Urinary bladder (tissue), 3 donors: ENCODE measurements at regions not wholly inside any gene's neighbourhood (a gene's known extent, or its start where the extent isn't known, plus 50 kb on each side); places are given as distances from the start of the nearest gene placed in this dataset.

Experiments
- DNase-seq: peaks from one replicate; pipeline ENCODE4 v3.0.0-alpha.2; 2015; ENCODE audit errors: extremely low spot score
- H3K27ac ChIP-seq: one replicate; pipeline ENCODE4 v1.5.1; 2013; ENCODE audit warnings: low read depth, mild to moderate bottlenecking, moderate library complexity
- H3K36me3 ChIP-seq: one replicate; pipeline ENCODE4 v1.6.1; 2013; ENCODE audit warnings: mild to moderate bottlenecking, moderate library complexity; ENCODE audit not compliant: insufficient read depth
- H3K4me1 ChIP-seq: one replicate; pipeline ENCODE4 v1.6.1; 2013; ENCODE audit warnings: mild to moderate bottlenecking, moderate library complexity; ENCODE audit not compliant: insufficient read depth
- H3K4me3 ChIP-seq: one replicate; pipeline ENCODE4 v1.5.1; 2013; ENCODE audit warnings: low read depth, low read length
- WGBS: extraction: QIAGEN DNeasy Blood & Tissue Kit; methylation state at CpG from one replicate; pipeline ENCODE4 v1.1.7; 2013; 5-methylcytosine and 5-hydroxymethylcytosine counted together
- donor health status: healthy with polysubstance abuse.
- donor health status: healthy.

DNA sequence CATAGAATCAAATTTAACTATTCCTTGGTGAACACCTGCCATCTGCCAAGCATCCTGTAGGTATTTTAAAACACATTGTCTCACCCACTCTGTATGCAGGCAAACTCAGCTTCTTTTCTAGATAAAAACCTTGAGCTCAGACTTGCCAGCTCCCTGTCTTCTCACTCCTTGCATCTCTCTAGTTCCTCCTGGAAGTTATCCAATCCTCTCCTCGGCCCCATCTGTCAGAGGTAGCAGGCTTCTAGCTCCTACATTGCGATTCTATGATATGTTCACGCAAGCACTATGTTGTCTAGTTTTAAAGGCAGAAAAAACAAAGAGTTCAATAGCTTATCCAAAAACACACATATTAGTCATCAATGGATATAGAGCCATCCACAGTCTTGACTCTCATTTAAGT lies 67.0 kb upstream of the APCDD1 start:
- Histone ChIP-seq H3K36me3 (no peaks in the 10 kb centered on the region), H3K4me3 (no peak overlapping the region), H3K27ac (no peak overlapping the region), H3K4me1 (no peaks in the 10 kb centered on the region)
- DNase-seq: no peak
- 64% methylated on average over 3 of the region's 3 CpGs for WGBS

- 80% methylated on average over 2 of the region's 2 CpGs for WGBS
Observed at GRCh38 chr18:10388373-10388772, 66.1 kb upstream of the APCDD1 start.

GRCh38 chr18:10391506-10391905 lies 62.9 kb upstream of the APCDD1 start:
- no peak overlapping the region for H3K4me3 ChIP-seq
- no peak for DNase-seq
- H3K4me1 ChIP-seq: no peaks in the 10 kb centered on the region
- no peak overlapping the region for H3K27ac ChIP-seq
- no peaks in the 10 kb centered on the region for H3K36me3 ChIP-seq

More at GRCh38 chr18:10388373-10388772, 66.1 kb upstream of the APCDD1 start:
- Histone ChIP-seq H3K4me1 (no peaks in the 10 kb centered on the region), H3K27ac (no peak overlapping the region), H3K36me3 (no peaks in the 10 kb centered on the region), H3K4me3 (no peak overlapping the region)
- DNase-seq: no peak

DNA sequence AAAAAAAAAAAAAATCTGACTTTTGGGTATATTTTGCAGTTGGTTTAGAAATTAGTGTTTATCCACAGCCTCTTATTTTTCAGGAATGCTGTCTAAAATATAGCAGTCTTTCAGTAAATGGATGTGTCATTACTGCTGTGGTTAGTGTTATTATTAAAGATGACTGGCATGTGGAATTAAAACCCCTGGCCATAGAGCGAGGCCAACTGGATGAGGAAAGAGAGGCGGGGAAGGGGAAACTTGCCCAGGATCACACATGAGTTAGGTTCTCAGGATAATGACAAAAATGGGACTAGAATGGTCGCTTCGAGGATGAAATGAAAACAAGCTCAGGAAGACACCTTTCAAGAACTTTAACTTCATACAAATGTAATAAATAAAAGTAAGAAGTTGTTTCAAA lies 57.4 kb upstream of the APCDD1 start:
- Histone ChIP-seq H3K36me3 (no peaks in the 10 kb centered on the region), H3K4me1 (no peaks in the 10 kb centered on the region), H3K27ac (no peak overlapping the region), H3K4me3 (no peak overlapping the region)
- WGBS: 96% methylated on average over 4 of the region's 4 CpGs
- DNase-seq: no peak

GRCh38 chr18:10398571-10398970 lies 55.9 kb upstream of the APCDD1 start:
- no peak overlapping the region for H3K27ac ChIP-seq
- no peak for DNase-seq
- no peaks in the 10 kb centered on the region for H3K4me1 ChIP-seq
- 81% methylated on average over 3 of the region's 3 CpGs for WGBS
- H3K4me3 ChIP-seq: no peak overlapping the region
- H3K36me3 ChIP-seq: no peaks in the 10 kb centered on the region

DNA sequence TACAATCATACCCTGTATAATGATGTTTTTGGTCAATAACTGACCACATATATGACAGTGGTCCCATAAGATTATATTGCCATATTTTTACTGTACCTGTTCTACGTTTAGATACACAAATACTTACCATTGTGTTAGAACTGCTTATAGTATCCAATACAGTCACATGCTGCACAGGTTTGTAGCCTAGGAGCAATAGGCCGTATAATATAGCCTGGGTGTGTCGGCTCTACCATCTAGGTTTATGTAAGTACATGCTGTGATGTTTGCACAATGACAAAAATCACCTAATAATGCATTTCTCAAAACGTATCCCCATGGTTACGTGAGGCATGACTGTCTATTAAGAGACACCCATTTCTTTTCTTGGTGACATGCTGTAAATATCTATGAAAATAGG lies 55.0 kb upstream of the APCDD1 start:
- no peak for DNase-seq
- 94% methylated on average over 5 of the region's 5 CpGs for WGBS

GRCh38 chr18:10400534-10401307 lies 53.7 kb upstream of the APCDD1 start:
- no peaks in the 10 kb centered on the region for H3K4me1 ChIP-seq
- WGBS: 72% methylated on average over 11 of the region's 11 CpGs
- H3K27ac ChIP-seq: no peak overlapping the region
- no peak for DNase-seq
- no peak overlapping the region for H3K4me3 ChIP-seq
- no peaks in the 10 kb centered on the region for H3K36me3 ChIP-seq

More for the DNA sequence above, 55.0 kb upstream of the APCDD1 start:
- H3K4me1 ChIP-seq: no peaks in the 10 kb centered on the region
- H3K27ac ChIP-seq: no peak overlapping the region
- no peak overlapping the region for H3K4me3 ChIP-seq
- H3K36me3 ChIP-seq: no peaks in the 10 kb centered on the region

DNA sequence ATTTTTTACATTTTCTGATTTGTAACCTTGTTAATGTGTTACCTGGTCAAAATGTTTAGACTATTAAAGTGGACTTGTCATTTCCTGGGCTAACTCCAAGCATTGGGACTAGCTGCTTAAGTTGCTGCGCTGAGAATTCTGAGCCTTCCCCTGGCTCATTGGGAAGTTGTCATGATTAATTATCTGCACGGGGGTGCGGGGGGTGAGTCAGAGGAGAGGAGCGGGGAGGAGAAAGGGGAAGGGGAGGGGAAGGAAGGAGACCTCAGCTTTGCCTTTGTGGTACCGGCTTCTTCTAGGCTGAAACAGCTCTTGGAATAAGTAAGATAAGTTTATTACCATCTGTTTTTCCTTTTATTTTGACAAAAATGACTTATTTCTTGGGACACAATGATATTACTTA lies 52.9 kb upstream of the APCDD1 start:
- WGBS: 28% methylated on average over 5 of the region's 5 CpGs
- no peak for DNase-seq
- H3K27ac ChIP-seq: no peak overlapping the region

GRCh38 chr18:10401930-10402329 lies 52.5 kb upstream of the APCDD1 start:
- Histone ChIP-seq H3K36me3 (no peaks in the 10 kb centered on the region), H3K27ac (no peak overlapping the region), H3K4me1 (no peaks in the 10 kb centered on the region), H3K4me3 (no peak overlapping the region)
- DNase-seq: no peak
- 90% methylated on average over 6 of the region's 6 CpGs for WGBS

More for the DNA sequence above, 52.9 kb upstream of the APCDD1 start:
- no peak overlapping the region for H3K4me3 ChIP-seq
- no peaks in the 10 kb centered on the region for H3K36me3 ChIP-seq
- H3K4me1 ChIP-seq: no peaks in the 10 kb centered on the region

DNA sequence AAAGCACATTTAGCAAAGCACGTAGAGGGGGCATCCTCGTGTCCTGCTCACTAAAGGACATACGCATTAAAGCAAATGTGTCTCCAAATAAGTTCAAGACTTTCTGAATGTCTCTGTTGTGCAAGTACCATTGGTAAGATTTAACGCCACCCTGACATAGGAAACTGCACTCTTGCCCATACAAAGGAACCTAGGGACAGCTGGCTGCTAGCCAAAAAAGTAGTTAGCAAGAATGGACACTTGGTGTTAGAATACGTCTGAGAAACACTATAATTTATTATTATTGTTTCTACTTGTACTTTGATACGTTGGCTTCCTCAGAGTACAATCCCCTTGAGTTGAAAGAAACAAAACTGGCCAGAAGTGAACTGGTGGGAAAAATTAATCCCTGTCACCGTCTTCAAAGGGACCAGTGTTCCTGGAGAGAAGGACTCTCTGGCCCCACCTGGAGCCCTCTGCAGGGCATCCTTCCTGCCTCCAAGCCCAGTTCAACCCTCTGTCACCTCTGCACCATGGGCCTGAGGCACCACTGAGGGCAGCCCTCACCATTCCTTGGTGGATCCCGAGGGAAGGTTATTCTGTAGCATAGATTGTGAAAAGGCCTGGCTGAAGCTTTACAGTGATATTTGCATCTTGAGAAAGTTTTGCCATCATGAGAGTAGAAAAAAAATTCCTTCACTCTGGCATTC lies 51.4 kb upstream of the APCDD1 start:
- no peak overlapping the region for H3K27ac ChIP-seq
- no peaks in the 10 kb centered on the region for H3K4me1 ChIP-seq
- H3K4me3 ChIP-seq: no peak overlapping the region
- 92% methylated on average over 8 of the region's 8 CpGs for WGBS
- DNase-seq: no peak
- H3K36me3 ChIP-seq: no peaks in the 10 kb centered on the region

- Histone ChIP-seq H3K36me3 (no peaks in the 10 kb centered on the region), H3K27ac (no peak overlapping the region), H3K4me3 (no peak overlapping the region), H3K4me1 (no peaks in the 10 kb centered on the region)
- DNase-seq: no peak
- WGBS: 42% methylated on average over 11 of the region's 11 CpGs
Observed at GRCh38 chr18:10403708-10404107, 50.7 kb upstream of the APCDD1 start.

- 62% methylated on average over 9 of the region's 9 CpGs for WGBS
- H3K27ac ChIP-seq: no peak overlapping the region
- no peak for DNase-seq
- no peaks in the 10 kb centered on the region for H3K4me1 ChIP-seq
- no peak overlapping the region for H3K4me3 ChIP-seq
- no peaks in the 10 kb centered on the region for H3K36me3 ChIP-seq
Observed at GRCh38 chr18:10404168-10404567, 50.3 kb upstream of the APCDD1 start.
